H1 (cell line): ENCODE measurements at regions not wholly inside any gene's neighbourhood (a gene's known extent, or its start where the extent isn't known, plus 50 kb on each side); places are given as distances from the start of the nearest gene placed in this dataset.

Experiments used
- CTCF ChIA-PET: fragments of 300-600 bp; sonication (Branson Sonifier 250); formaldehyde crosslinking; loops from one replicate; lab custom pipeline; 2021; ENCODE audit not compliant: partially characterized antibody; lab: Charles Lee
- POLR2A ChIA-PET: fragments of 300-600 bp; sonication (Branson Sonifier 250); formaldehyde crosslinking; loops from one replicate; lab custom pipeline; 2021; ENCODE audit warnings: inconsistent platforms; ENCODE audit not compliant: partially characterized antibody; lab: Charles Lee
- DNase-seq, 2 experiments: peaks; one replicate each; pipeline versions ENCODE4 v3.0.0 to v3.0.0-alpha.2; 2010 to 2022; ENCODE audit warnings: low spot score in 2 of 2, low read depth in 1 of 2, mixed read lengths in 1 of 2
- FAIRE-seq: peaks from 2 replicates; lab custom pipeline; 2011; peaks lifted over from hg19 to GRCh38; lab: Jason Lieb, UNC
- H2AFZ ChIP-seq: 2 replicates; pipeline ENCODE4 v1.8.1; 2012; ENCODE audit warnings: low read length, inconsistent platforms
- H2AK5ac ChIP-seq: 2 replicates; pipeline ENCODE4 v1.6.1; 2013; ENCODE audit warnings: low read depth, low read length
- H2BK120ac ChIP-seq: replicated peaks from 2 replicates; pipeline ENCODE3; 2013; ENCODE audit warnings: low read depth, low read length, inconsistent platforms
- H2BK12ac ChIP-seq: 2 replicates; pipeline ENCODE4 v1.6.1; 2013; ENCODE audit warnings: low read depth, low read length
- H2BK15ac ChIP-seq: 2 replicates; pipeline ENCODE4 v1.6.1; 2013; ENCODE audit warnings: low read length
- H2BK20ac ChIP-seq: 2 replicates; pipeline ENCODE4 v1.6.1; 2013; ENCODE audit warnings: low read length
- H2BK5ac ChIP-seq: 2 replicates; pipeline ENCODE4 v1.6.1; 2013; ENCODE audit warnings: low read depth, low read length
- H3K14ac ChIP-seq: 2 replicates; pipeline ENCODE4 v1.6.1; 2013; ENCODE audit warnings: inconsistent platforms; ENCODE audit not compliant: insufficient read length
- H3K18ac ChIP-seq: 2 replicates; pipeline ENCODE4 v1.6.1; 2013; ENCODE audit warnings: low read length; ENCODE audit errors: extremely low read depth
- H3K23ac ChIP-seq: 2 replicates; pipeline ENCODE4 v1.6.1; 2013; ENCODE audit warnings: inconsistent platforms; ENCODE audit not compliant: insufficient read length
- H3K23me2 ChIP-seq: 2 replicates; pipeline ENCODE4 v1.6.1; 2013; ENCODE audit warnings: low read depth, low read length
- H3K27ac ChIP-seq: 2 replicates; pipeline ENCODE4 v1.6.1; 2011; ENCODE audit warnings: low read depth, low read length, inconsistent platforms
- H3K27me3 ChIP-seq, 4 experiments: replicated peaks in 1 of 4; 1 replicate in 1 of 4; 2 replicates in 3 of 4; pipeline versions ENCODE4 v1.6.1 to v1.8.1; 2011 to 2013; ENCODE audit warnings: low read length in 3 of 4, mild to moderate bottlenecking in 3 of 4, inconsistent platforms in 2 of 4, mixed read lengths in 2 of 4, moderate library complexity in 1 of 4; ENCODE audit not compliant: control insufficient read depth in 3 of 4, insufficient read depth in 3 of 4; ENCODE audit errors: extremely low read depth in 1 of 4
- H3K36me3 ChIP-seq, 4 experiments: 2 replicates each; pipeline versions ENCODE4 v1.6.1 to v1.8.1; 2011 to 2013; ENCODE audit warnings: mild to moderate bottlenecking in 4 of 4, low read length in 3 of 4, moderate library complexity in 2 of 4, control low read depth in 1 of 4, inconsistent platforms in 1 of 4; ENCODE audit not compliant: insufficient read depth in 4 of 4, control insufficient read depth in 2 of 4
- H3K4ac ChIP-seq: replicated peaks from 2 replicates; pipeline ENCODE3; 2013; ENCODE audit warnings: low read length, low read depth, mixed read lengths, inconsistent platforms; ENCODE audit not compliant: insufficient read length
- H3K4me1 ChIP-seq, 4 experiments: replicated peaks in 1 of 4; 1 replicate in 1 of 4; 2 replicates in 3 of 4; pipeline versions ENCODE4 v1.6.1 to v1.8.1; 2011 to 2013; ENCODE audit warnings: low read length in 3 of 4, inconsistent platforms in 2 of 4, mixed read lengths in 1 of 4; ENCODE audit not compliant: insufficient read depth in 4 of 4, control insufficient read depth in 3 of 4
- H3K4me2 ChIP-seq, 2 experiments: 2 replicates each; pipeline versions ENCODE4 v1.6.1 to v1.8.1; 2011 to 2013; ENCODE audit warnings: low read depth in 2 of 2, low read length in 2 of 2, control low read depth in 1 of 2, inconsistent platforms in 1 of 2, mild to moderate bottlenecking in 1 of 2; ENCODE audit not compliant: insufficient read depth in 1 of 2
- H3K4me3 ChIP-seq, 4 experiments: fragments of 200-600, 300-600 bp in 1 of 4; sonication (generic), shearing (Covaris generic), sonication (Bioruptor Twin) in 1 of 4; 2 replicates each; pipeline versions ENCODE4 v1.5.1 to v1.8.1; 2011 to 2016; ENCODE audit warnings: low read length in 4 of 4, low read depth in 3 of 4, control low read depth in 2 of 4, inconsistent platforms in 2 of 4, mild to moderate bottlenecking in 2 of 4, mixed read lengths in 1 of 4, moderate library complexity in 1 of 4; ENCODE audit not compliant: insufficient read depth in 2 of 4; ENCODE audit errors: extremely low read depth in 1 of 4
- H3K56ac ChIP-seq: replicated peaks from 2 replicates; pipeline ENCODE3; 2013; ENCODE audit warnings: low read depth, mild to moderate bottlenecking, mixed read lengths, low read length, inconsistent platforms; ENCODE audit not compliant: insufficient read length
- H3K79me1 ChIP-seq: 2 replicates; pipeline ENCODE4 v1.6.1; 2013; ENCODE audit warnings: low read depth, low read length, control low read depth
- H3K79me2 ChIP-seq, 2 experiments: 2 replicates each; pipeline versions ENCODE4 v1.6.1 to v1.8.1; 2012 to 2013; ENCODE audit warnings: low read length in 2 of 2, mild to moderate bottlenecking in 2 of 2, inconsistent platforms in 1 of 2; ENCODE audit not compliant: insufficient read depth in 2 of 2, control insufficient read depth in 1 of 2
- H3K9ac ChIP-seq, 4 experiments: replicated peaks in 1 of 4; 1 replicate in 1 of 4; 2 replicates in 3 of 4; pipeline versions ENCODE4 v1.6.1 to v1.8.1; 2011 to 2013; ENCODE audit warnings: low read depth in 3 of 4, low read length in 3 of 4, control low read depth in 2 of 4, mild to moderate bottlenecking in 2 of 4, moderate library complexity in 2 of 4, inconsistent platforms in 1 of 4; ENCODE audit errors: extremely low read depth in 1 of 4
- H3K9me3 ChIP-seq, 2 experiments: 2 replicates each; pipeline versions ENCODE4 v1.6.1 to v1.8.1; 2012 to 2013; ENCODE audit warnings: mild to moderate bottlenecking in 2 of 2, moderate library complexity in 2 of 2, control low read depth in 1 of 2, inconsistent platforms in 1 of 2, low read depth in 1 of 2, low read length in 1 of 2, mixed read lengths in 1 of 2; ENCODE audit not compliant: insufficient read depth in 2 of 2
- H4K20me1 ChIP-seq, 2 experiments: replicated peaks in 1 of 2; 2 replicates each; pipeline versions ENCODE3 to v1.8.1; 2011 to 2013; ENCODE audit warnings: inconsistent platforms in 2 of 2, low read length in 2 of 2, mild to moderate bottlenecking in 1 of 2; ENCODE audit not compliant: insufficient read depth in 2 of 2, control insufficient read depth in 1 of 2
- H4K5ac ChIP-seq: 2 replicates; pipeline ENCODE4 v1.6.1; 2013; ENCODE audit warnings: low read length, low read depth, mixed read lengths, inconsistent platforms; ENCODE audit not compliant: insufficient read length
- H4K8ac ChIP-seq: 2 replicates; pipeline ENCODE4 v1.8.0; 2013; ENCODE audit warnings: mild to moderate bottlenecking, moderate library complexity, low read length, inconsistent platforms; ENCODE audit not compliant: insufficient read depth; ENCODE audit errors: extremely low read depth
- H4K91ac ChIP-seq: replicated peaks from 2 replicates; pipeline ENCODE3; 2013; ENCODE audit warnings: low read length, mixed read lengths, inconsistent platforms; ENCODE audit not compliant: insufficient read length
- HDAC6 ChIP-seq: IDR thresholded peaks from one replicate; pipeline ENCODE4 v1.7.1; 2012; ENCODE audit warnings: low read depth, mild to moderate bottlenecking, inconsistent platforms, low read length, moderate library complexity
- SIX5 ChIP-seq: IDR thresholded peaks from 2 replicates; pipeline ENCODE4 v1.6.1; 2011; ENCODE audit warnings: mild to moderate bottlenecking, low read depth, low read length
- TAF7 ChIP-seq: optimal IDR thresholded peaks from 2 replicates; pipeline ENCODE3; 2011; ENCODE audit warnings: low read depth, mild to moderate bottlenecking, inconsistent platforms, low read length, moderate library complexity, borderline replicate concordance
- TEAD4 ChIP-seq: IDR thresholded peaks from 2 replicates; pipeline ENCODE4 v1.6.1; 2012; ENCODE audit warnings: low read depth, low read length, inconsistent platforms, mixed read lengths
- WGBS, 2 experiments: shearing (Covaris generic) in 1 of 2; methylation state at CpG; one replicate each; pipeline versions ENCODE4 v1.1.6 to v1.1.7; 2013 to 2015; ENCODE audit warnings: low lambda C conversion rate in 2 of 2, mixed read lengths in 2 of 2, inconsistent platforms in 1 of 2, low coverage in 1 of 2, missing lambda C conversion rate in 1 of 2; ENCODE audit not compliant: insufficient replicate concordance in 2 of 2, insufficient coverage in 1 of 2, insufficient read length in 1 of 2; ENCODE audit errors: extremely low coverage in 1 of 2, missing lambda C conversion rate in 1 of 2; 5-methylcytosine and 5-hydroxymethylcytosine counted together

GRCh38 chr16:59545721-59546120 is 811.6 kb upstream of the GOT2 start:
- no peaks in the 10 kb centered on the region for H3K79me2 ChIP-seq
- no peaks in the 10 kb centered on the region for H3K9me3 ChIP-seq
- H3K4me2 ChIP-seq: no peak overlapping the region
- H3K23ac ChIP-seq: no peak overlapping the region
- no peak overlapping the region for H4K8ac ChIP-seq
- H3K79me1 ChIP-seq: no peaks in the 10 kb centered on the region
- H2BK12ac ChIP-seq: no peak overlapping the region
- no peaks in the 10 kb centered on the region for H3K27me3 ChIP-seq
- H3K9ac ChIP-seq: no peak overlapping the region
- H3K36me3 ChIP-seq: no peaks in the 10 kb centered on the region
- H2BK20ac ChIP-seq: no peak overlapping the region
- H2BK120ac ChIP-seq: no peak overlapping the region
- H3K4me1 ChIP-seq: no peaks in the 10 kb centered on the region
- H3K56ac ChIP-seq: no peak overlapping the region
- WGBS, 2 experiments: 94% methylated on average over 1 of the region's 1 CpG; no CpG with 5 or more reads in 1 of the 2 experiments
- no peak overlapping the region for H3K18ac ChIP-seq
- H3K4ac ChIP-seq: no peak overlapping the region
- no peak overlapping the region for H2AFZ ChIP-seq
- ChIA-PET POLR2A (no interaction called here), CTCF (no interaction called here)
- no peak overlapping the region for H2BK15ac ChIP-seq
- DNase-seq: no peak
- no peak overlapping the region for H4K5ac ChIP-seq
- no peaks in the 10 kb centered on the region for H3K23me2 ChIP-seq
- H3K4me3 ChIP-seq: no peak overlapping the region
- H4K20me1 ChIP-seq: no peaks in the 10 kb centered on the region
- no peak overlapping the region for H3K14ac ChIP-seq
- TF ChIP-seq TAF7 (no peak), SIX5 (no peak), TEAD4 (no peak), HDAC6 (no peak)
- TF ChIP-seq, all 59 proteins: peak for 0
- no peak overlapping the region for H3K27ac ChIP-seq
- no peak overlapping the region for H4K91ac ChIP-seq
- no peak overlapping the region for H2BK5ac ChIP-seq
- no peak overlapping the region for H2AK5ac ChIP-seq
- no peak for FAIRE-seq
